ENCODE measurements at regions not wholly inside any gene's neighbourhood (a gene's known extent, or its start where the extent isn't known, plus 50 kb on each side); places are given as distances from the start of the nearest gene placed in this dataset.

DNA sequence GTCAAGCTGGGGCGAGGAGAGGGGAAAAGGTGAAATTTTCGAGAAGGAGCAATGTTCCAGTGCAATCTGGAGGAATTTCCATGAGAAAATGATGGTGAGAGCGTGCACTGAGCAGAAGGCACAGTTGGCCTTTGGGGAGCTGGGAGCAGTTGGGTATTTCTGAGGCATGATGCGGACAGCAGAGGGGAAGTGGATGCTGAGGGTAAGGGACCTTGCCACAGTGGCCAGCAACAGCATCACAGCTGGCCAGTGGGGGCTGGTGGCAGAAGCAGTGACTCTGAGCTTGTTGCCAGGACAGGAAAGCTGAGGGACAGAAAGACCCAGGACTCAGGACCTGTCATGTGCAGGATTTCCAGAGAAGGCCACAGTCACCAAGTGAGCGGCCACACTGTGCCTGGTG lies 98.9 kb downstream of the LSM3 start:
- Histone ChIP-seq H3K36me3 (ENCODE audit: control insufficient read depth in 2 of 2, extremely low read depth in 1 of 2, insufficient read depth in 2 of 2, low read length in 2 of 2) (no peaks in the 10 kb centered on the region), H3K27ac (ENCODE audit: insufficient read depth, low read depth, low read length) (no peak overlapping the region), H3K4me3 (replicated peaks in 1 of 3; ENCODE audit: insufficient read depth in 1 of 3, low read depth in 1 of 3, low read length in 3 of 3) (no peak overlapping the region), H3K79me2 (ENCODE audit: control insufficient read depth, insufficient read depth, low read length) (no peaks in the 10 kb centered on the region), H3K9me3 (replicated peaks; ENCODE audit: control insufficient read depth, insufficient read depth, low read length) (no peaks in the 10 kb centered on the region), H3K4me1 (ENCODE audit: control insufficient read depth, extremely low read depth, insufficient read depth, low read length) (no peaks in the 10 kb centered on the region), H3K9ac (replicated peaks; ENCODE audit: extremely low read depth, insufficient read depth, low read length) (no peak overlapping the region), H3K4me2 (ENCODE audit: insufficient read depth, low read length) (no peak overlapping the region), H4K20me1 (replicated peaks; ENCODE audit: control insufficient read depth, extremely low read depth, insufficient read depth, low read length) (no peaks in the 10 kb centered on the region), H3K9me1 (replicated peaks; ENCODE audit: control insufficient read depth, extremely low read depth, insufficient read depth, low read length) (no peaks in the 10 kb centered on the region), H3K27me3 (ENCODE audit: control insufficient read depth in 2 of 2, insufficient read depth in 2 of 2, low read length in 2 of 2) (no peaks in the 10 kb centered on the region), H2AFZ (ENCODE audit: low read depth, low read length) (no peak overlapping the region)
- DNase-seq (ENCODE audit: low read depth, low spot score) (no peak), FAIRE-seq (no peak)
- intact Hi-C loops (cut with micrococcal nuclease), result loop anchor here (5.0 kb wide), 1 partner anchor 270 kb away; no protein-coding TSS in a partner anchor
- no TSS peak for BruUV-seq (replicated peaks)
- TF ChIP-seq POLR2AphosphoS5 (IDR thresholded peaks at IDR 0.05; ENCODE audit: insufficient read depth, low read depth, low read length), result no peak
- no peak for TF ChIP-seq GATA2 (IDR thresholded peaks at IDR 0.05; ENCODE audit: insufficient read depth, insufficient read length, low read depth, low read length)
- no peak for TF ChIP-seq JUN (IDR thresholded peaks at IDR 0.05; ENCODE audit: borderline replicate concordance, insufficient read depth, insufficient read length, low read depth)
- TF ChIP-seq, protein P1, sequence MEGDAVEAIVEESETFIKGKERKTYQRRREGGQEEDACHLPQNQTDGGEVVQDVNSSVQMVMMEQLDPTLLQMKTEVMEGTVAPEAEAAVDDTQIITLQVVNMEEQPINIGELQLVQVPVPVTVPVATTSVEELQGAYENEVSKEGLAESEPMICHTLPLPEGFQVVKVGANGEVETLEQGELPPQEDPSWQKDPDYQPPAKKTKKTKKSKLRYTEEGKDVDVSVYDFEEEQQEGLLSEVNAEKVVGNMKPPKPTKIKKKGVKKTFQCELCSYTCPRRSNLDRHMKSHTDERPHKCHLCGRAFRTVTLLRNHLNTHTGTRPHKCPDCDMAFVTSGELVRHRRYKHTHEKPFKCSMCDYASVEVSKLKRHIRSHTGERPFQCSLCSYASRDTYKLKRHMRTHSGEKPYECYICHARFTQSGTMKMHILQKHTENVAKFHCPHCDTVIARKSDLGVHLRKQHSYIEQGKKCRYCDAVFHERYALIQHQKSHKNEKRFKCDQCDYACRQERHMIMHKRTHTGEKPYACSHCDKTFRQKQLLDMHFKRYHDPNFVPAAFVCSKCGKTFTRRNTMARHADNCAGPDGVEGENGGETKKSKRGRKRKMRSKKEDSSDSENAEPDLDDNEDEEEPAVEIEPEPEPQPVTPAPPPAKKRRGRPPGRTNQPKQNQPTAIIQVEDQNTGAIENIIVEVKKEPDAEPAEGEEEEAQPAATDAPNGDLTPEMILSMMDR (IDR thresholded peaks at IDR 0.05; ENCODE audit: extremely low read depth in 1 of 2, insufficient read depth in 1 of 2, low read depth in 1 of 2, low read length in 2 of 2), result no peak
- no peak for TF ChIP-seq POLR2A (IDR thresholded peaks at IDR 0.05; ENCODE audit: low read depth, low read length)
- no peak for TF ChIP-seq MYC (IDR thresholded peaks at IDR 0.05; ENCODE audit: low read depth, low read length)
- TF ChIP-seq FOS (IDR thresholded peaks at IDR 0.05; ENCODE audit: borderline replicate concordance, insufficient read depth, low read length), result no peak
- TF ChIP-seq MAX (IDR thresholded peaks at IDR 0.05; ENCODE audit: insufficient read depth, insufficient read length), result no peak
- no peak for TF ChIP-seq EZH2 (IDR thresholded peaks at IDR 0.05; ENCODE audit: borderline replicate concordance, low read depth, low read length, severe bottlenecking)
- dilution Hi-C loops (cut with MboI; ENCODE audit: extremely low pct_ligation_motif_present, low sequenced_read_pairs), result no loop called here
- POLR2A ChIA-PET, result no interaction called here
- CTCF ChIA-PET, result interaction anchor here (1.0 to 3.0 kb wide), 4 partner anchors 10 to 184 kb away, joined by 4 to 35 read pairs (median 4); no protein-coding TSS in a partner anchor
